NCI-H1436 treated with DMSO at 0.1 percent for 48 hours (cell line): ENCODE measurements at regions not wholly inside any gene's neighbourhood (a gene's known extent, or its start where the extent isn't known, plus 50 kb on each side); places are given as distances from the start of the nearest gene placed in this dataset.
"Not testable (repeated sequence)": the region's sequence is repeated elsewhere in the genome, so short reads cannot be mapped to it uniquely, and the experiment has no call there.

Experiments
- DNase-seq: peaks from one replicate; lab custom pipeline; 2025; lab: John Stamatoyannopoulos, UW

GRCh38 chrX:46223499-46223898, 321.7 kb downstream of the ZNF674 start:
- not testable (repeated sequence) for DNase-seq

GRCh38 chrX:46220822-46221221, 324.4 kb downstream of the ZNF674 start:
- DNase-seq: no peak

- no peak for DNase-seq
These were observed 326.8 kb downstream of the ZNF674 start for GRCh38 chrX:46218373-46218772.

GRCh38 chrX:46216406-46216805, 328.8 kb downstream of the ZNF674 start:
- no peak for DNase-seq

- no peak for DNase-seq
These were observed 334.1 kb downstream of the ZNF674 start for GRCh38 chrX:46211079-46211478.

- no peak for DNase-seq
These were observed 335.5 kb downstream of the ZNF674 start for GRCh38 chrX:46209768-46210167.

GRCh38 chrX:46209037-46209436, 336.2 kb downstream of the ZNF674 start:
- no peak for DNase-seq

- DNase-seq: no peak
These were observed 336.9 kb downstream of the ZNF674 start for GRCh38 chrX:46208225-46208854.

- DNase-seq: no peak
These were observed 340.3 kb downstream of the ZNF674 start for GRCh38 chrX:46204721-46205422.

- no peak for DNase-seq
These were observed 342.3 kb downstream of the ZNF674 start for GRCh38 chrX:46202733-46203514.

GRCh38 chrX:46200413-46200812, 344.8 kb downstream of the ZNF674 start:
- DNase-seq: no peak

GRCh38 chrX:46198858-46199257, 346.4 kb downstream of the ZNF674 start:
- no peak for DNase-seq

GRCh38 chrX:46186811-46187106, 358.5 kb downstream of the ZNF674 start:
- DNase-seq: not testable (repeated sequence)

GRCh38 chrX:46185923-46186810, 359.1 kb downstream of the ZNF674 start:
- no peak for DNase-seq

GRCh38 chrX:46184749-46185148, 360.5 kb downstream of the ZNF674 start:
- DNase-seq: no peak

- no peak for DNase-seq
These were observed 364.9 kb downstream of the ZNF674 start for GRCh38 chrX:46180258-46180687.

GRCh38 chrX:46179748-46180147, 365.5 kb downstream of the ZNF674 start:
- no peak for DNase-seq

- no peak for DNase-seq
These were observed 366.5 kb downstream of the ZNF674 start for GRCh38 chrX:46178763-46179162.

- no peak for DNase-seq
These were observed 372.1 kb downstream of the ZNF674 start for GRCh38 chrX:46173159-46173558.

- not testable (repeated sequence) for DNase-seq
These were observed 373.8 kb downstream of the ZNF674 start for GRCh38 chrX:46171457-46171856.

GRCh38 chrX:46169808-46170207, 375.4 kb downstream of the ZNF674 start:
- DNase-seq: no peak

GRCh38 chrX:46168254-46168653, 377.0 kb downstream of the ZNF674 start:
- DNase-seq: no peak
